KOPT-K1 (cell line): ENCODE measurements at regions not wholly inside any gene's neighbourhood (a gene's known extent, or its start where the extent isn't known, plus 50 kb on each side); places are given as distances from the start of the nearest gene placed in this dataset.

Experiments
- H3K27ac ChIP-seq: fragments of 200-600 bp; sonication (generic); 2 replicates; pipeline ENCODE4 v1.5.1; 2016; ENCODE audit warnings: antibody characterized with exemption, mild to moderate bottlenecking, low read depth, low read length; ENCODE audit not compliant: poor library complexity, severe bottlenecking
- H3K36me3 ChIP-seq: fragments of 200-600 bp; sonication (generic); 2 replicates; pipeline ENCODE4 v1.5.1; 2017; ENCODE audit warnings: antibody characterized with exemption, mild to moderate bottlenecking, low read length, moderate library complexity; ENCODE audit not compliant: insufficient read depth
- H3K9me3 ChIP-seq: fragments of 200-600 bp; sonication (generic); 2 replicates; pipeline ENCODE4 v1.5.1; 2017; ENCODE audit warnings: antibody characterized with exemption, low read length, mild to moderate bottlenecking; ENCODE audit not compliant: insufficient read depth, poor library complexity, severe bottlenecking

- H3K27ac ChIP-seq = no peak overlapping the region
- no peaks in the 10 kb centered on the region for H3K9me3 ChIP-seq
- no peaks in the 10 kb centered on the region for H3K36me3 ChIP-seq
Observed at GRCh38 chr18:77853859-77854258, 604.2 kb downstream of the GALR1 start.

GRCh38 chr18:77857678-77858655 lies 608.3 kb downstream of the GALR1 start:
- H3K27ac ChIP-seq = no peak overlapping the region
- no peaks in the 10 kb centered on the region for H3K36me3 ChIP-seq
- H3K9me3 ChIP-seq = no peaks in the 10 kb centered on the region

GRCh38 chr18:77859634-77860033 lies 610.0 kb downstream of the GALR1 start:
- Histone ChIP-seq H3K27ac (no peak overlapping the region), H3K9me3 (no peaks in the 10 kb centered on the region), H3K36me3 (no peaks in the 10 kb centered on the region)

- Histone ChIP-seq H3K36me3 (no peaks in the 10 kb centered on the region), H3K27ac (no peak overlapping the region), H3K9me3 (no peaks in the 10 kb centered on the region)
Observed at GRCh38 chr18:77862066-77862757, 612.6 kb downstream of the GALR1 start.

GRCh38 chr18:77865853-77866252 lies 616.2 kb downstream of the GALR1 start:
- Histone ChIP-seq H3K9me3 (no peaks in the 10 kb centered on the region), H3K27ac (no peak overlapping the region), H3K36me3 (no peaks in the 10 kb centered on the region)

GRCh38 chr18:77866351-77866750 lies 616.7 kb downstream of the GALR1 start:
- Histone ChIP-seq H3K36me3 (no peaks in the 10 kb centered on the region), H3K9me3 (no peaks in the 10 kb centered on the region), H3K27ac (no peak overlapping the region)

GRCh38 chr18:77870199-77870598 lies 620.6 kb downstream of the GALR1 start:
- Histone ChIP-seq H3K36me3 (no peaks in the 10 kb centered on the region), H3K9me3 (no peaks in the 10 kb centered on the region), H3K27ac (no peak overlapping the region)

- Histone ChIP-seq H3K9me3 (no peaks in the 10 kb centered on the region), H3K36me3 (no peaks in the 10 kb centered on the region), H3K27ac (no peak overlapping the region)
Observed at GRCh38 chr18:77870894-77871293, 621.2 kb downstream of the GALR1 start.

- H3K27ac ChIP-seq = no peak overlapping the region
Observed at GRCh38 chr18:77872166-77872565, 622.5 kb downstream of the GALR1 start.

GRCh38 chr18:77876319-77876865 lies 626.7 kb downstream of the GALR1 start:
- Histone ChIP-seq H3K27ac (no peak overlapping the region), H3K36me3 (no peaks in the 10 kb centered on the region), H3K9me3 (no peaks in the 10 kb centered on the region)

More at GRCh38 chr18:77872166-77872565, 622.5 kb downstream of the GALR1 start:
- Histone ChIP-seq H3K9me3 (no peaks in the 10 kb centered on the region), H3K36me3 (no peaks in the 10 kb centered on the region)

- Histone ChIP-seq H3K36me3 (no peaks in the 10 kb centered on the region), H3K9me3 (no peaks in the 10 kb centered on the region), H3K27ac (no peak overlapping the region)
Observed at GRCh38 chr18:77879829-77880228, 630.2 kb downstream of the GALR1 start.

GRCh38 chr18:77884454-77884853 lies 634.8 kb downstream of the GALR1 start:
- no peaks in the 10 kb centered on the region for H3K9me3 ChIP-seq
- H3K27ac ChIP-seq = no peak overlapping the region
- H3K36me3 ChIP-seq = no peaks in the 10 kb centered on the region

- no peaks in the 10 kb centered on the region for H3K9me3 ChIP-seq
- no peak overlapping the region for H3K27ac ChIP-seq
- no peaks in the 10 kb centered on the region for H3K36me3 ChIP-seq
Observed at GRCh38 chr18:77894060-77894459, 644.4 kb downstream of the GALR1 start.

GRCh38 chr18:77895250-77895649 lies 645.6 kb downstream of the GALR1 start:
- no peaks in the 10 kb centered on the region for H3K9me3 ChIP-seq
- H3K36me3 ChIP-seq = no peaks in the 10 kb centered on the region
- H3K27ac ChIP-seq = no peak overlapping the region

GRCh38 chr18:77896586-77897252 lies 647.1 kb downstream of the GALR1 start:
- H3K27ac ChIP-seq = no peak overlapping the region
- H3K9me3 ChIP-seq = no peaks in the 10 kb centered on the region
- H3K36me3 ChIP-seq = no peaks in the 10 kb centered on the region
